HepG2 (cell line): ENCODE measurements at regions not wholly inside any gene's neighbourhood (a gene's known extent, or its start where the extent isn't known, plus 50 kb on each side); places are given as distances from the start of the nearest gene placed in this dataset.

Experiments
- ATAC-seq: fragments of 200-7000 bp; cut with Tn5 transposase; 3 replicates; pipeline ENCODE4 v1.9.1; 2020; ENCODE audit warnings: mild to moderate bottlenecking, moderate library complexity
- BruUV-seq: library from RNA; stranded (reverse); fragments of 400-500 nt; replicated peaks from 2 replicates; lab custom pipeline; 2021; lab: Mats Ljungman, UMichigan
- CTCF ChIA-PET: fragments of 300-600 bp; formaldehyde crosslinking; extraction: SDS; loops from one replicate; lab custom pipeline; 2021; ENCODE audit warnings: low total read pairs, inconsistent platforms, low intra/inter-chr PET ratio; lab: Yijun Ruan, JAX
- POLR2A ChIA-PET: fragments of 350-600 bp; sonication (Branson Sonifier 250); formaldehyde crosslinking; loops from one replicate; lab custom pipeline; 2020; ENCODE audit warnings: antibody characterized with exemption, inconsistent platforms; lab: Yijun Ruan, JAX
- DNase-seq: peaks from one replicate; pipeline ENCODE4 v3.0.0-alpha.2; 2015; ENCODE audit warnings: low spot score
- FAIRE-seq: peaks from 3 replicates; lab custom pipeline; 2011; peaks lifted over from hg19 to GRCh38; lab: Jason Lieb, UNC
- H2AFZ ChIP-seq: one replicate; pipeline ENCODE4 v1.6.1; 2011; ENCODE audit warnings: low read length, inconsistent platforms
- H3K27ac ChIP-seq: fragments of 300-600 bp; 3 replicates; pipeline ENCODE4 v1.8.0; 2011; ENCODE audit warnings: mixed run types, mild to moderate bottlenecking, mixed read lengths, low read length, inconsistent platforms; ENCODE audit not compliant: insufficient read depth; ENCODE audit errors: extremely low read length
- H3K27me3 ChIP-seq, 2 experiments: fragments of 200-600 bp in 1 of 2; 2 replicates in 1 of 2; 3 replicates in 1 of 2; pipeline versions ENCODE4 v1.6.0 to v1.8.0; 2011; ENCODE audit warnings: low read length in 2 of 2, mild to moderate bottlenecking in 2 of 2, moderate library complexity in 2 of 2, inconsistent platforms in 1 of 2; ENCODE audit not compliant: insufficient read depth in 2 of 2, control insufficient read depth in 1 of 2
- H3K36me3 ChIP-seq, 2 experiments: fragments of 200-600 bp in 1 of 2; replicated peaks in 1 of 2; 2 replicates in 1 of 2; 3 replicates in 1 of 2; pipeline versions ENCODE4 v1.5.1 to v1.8.0; 2011; ENCODE audit warnings: low read length in 2 of 2, inconsistent platforms in 1 of 2; ENCODE audit not compliant: insufficient read depth in 2 of 2, control insufficient read depth in 1 of 2
- H3K4me1 ChIP-seq: 2 replicates; pipeline ENCODE4 v1.5.1; 2012; ENCODE audit warnings: low read length, inconsistent platforms; ENCODE audit not compliant: insufficient read depth
- H3K4me2 ChIP-seq: 2 replicates; pipeline ENCODE4 v1.6.0; 2011; ENCODE audit warnings: low read depth, low read length, inconsistent platforms
- H3K4me3 ChIP-seq, 3 experiments: fragments of 200-600 bp in 1 of 3; sonication (generic), shearing (Covaris generic) in 1 of 3; replicated peaks in 1 of 3; 2 replicates each; pipeline ENCODE4 v1.5.1; 2011 to 2016; ENCODE audit warnings: low read length in 3 of 3, inconsistent platforms in 2 of 3, low read depth in 2 of 3, mild to moderate bottlenecking in 2 of 3, control low read depth in 1 of 3, mixed read lengths in 1 of 3; ENCODE audit not compliant: insufficient read depth in 1 of 3
- H3K79me2 ChIP-seq: one replicate; pipeline ENCODE4 v1.6.1; 2011; ENCODE audit warnings: low read length, inconsistent platforms; ENCODE audit not compliant: insufficient read depth
- H3K9ac ChIP-seq: 2 replicates; pipeline ENCODE4 v1.6.0; 2011; ENCODE audit warnings: mild to moderate bottlenecking, low read depth, low read length, inconsistent platforms; ENCODE audit not compliant: insufficient read depth
- H3K9me3 ChIP-seq: 2 replicates; pipeline ENCODE4 v1.5.1; 2012; ENCODE audit warnings: mild to moderate bottlenecking, low read length
- H4K20me1 ChIP-seq: 2 replicates; pipeline ENCODE4 v1.6.0; 2011; ENCODE audit warnings: inconsistent platforms, mild to moderate bottlenecking, low read length, moderate library complexity; ENCODE audit not compliant: insufficient read depth
- ARNT ChIP-seq: fragments of 450-650 bp; IDR thresholded peaks from 2 replicates; pipeline ENCODE4 v1.6.1; 2017
- ETS1 ChIP-seq: sonication (generic); formaldehyde crosslinking; IDR thresholded peaks from 2 replicates; pipeline ENCODE4 v1.4.0; 2020; ENCODE audit warnings: missing genetic modification reagents
- HNRNPK ChIP-seq: fragments of 200-400 bp; formaldehyde crosslinking; IDR thresholded peaks from 2 replicates; pipeline ENCODE4 v1.6.1; 2018; ENCODE audit warnings: low read length, low read depth, moderate library complexity, mild to moderate bottlenecking; ENCODE audit not compliant: poor library complexity, severe bottlenecking
- MIER3 ChIP-seq: IDR thresholded peaks from 2 replicates; pipeline ENCODE4 v1.6.1; 2016; ENCODE audit warnings: missing compliant biosample characterization, borderline replicate concordance
- NFIC ChIP-seq: IDR thresholded peaks from 2 replicates; pipeline ENCODE4 v1.6.1; 2012; ENCODE audit warnings: mild to moderate bottlenecking, low read length, inconsistent platforms
- NPAS2 ChIP-seq: sonication (generic); formaldehyde crosslinking; IDR thresholded peaks from 2 replicates; pipeline ENCODE4 v1.8.0; 2022; ENCODE audit warnings: mild to moderate bottlenecking, missing genetic modification reagents, borderline replicate concordance
- SPEN ChIP-seq: sonication (generic); formaldehyde crosslinking; IDR thresholded peaks from 2 replicates; pipeline ENCODE4 v1.5.1; 2020; ENCODE audit warnings: low read depth, mild to moderate bottlenecking, missing genetic modification reagents
- SUZ12 ChIP-seq: fragments of 150-350 bp; IDR thresholded peaks from 2 replicates; pipeline ENCODE4 v1.6.1; 2014; ENCODE audit warnings: low read depth, low read length
- TFDP2 ChIP-seq: sonication (generic); formaldehyde crosslinking; IDR thresholded peaks from 2 replicates; pipeline ENCODE4 v1.4.0; 2020; ENCODE audit warnings: missing genetic modification reagents
- UBTF ChIP-seq: sonication (generic); formaldehyde crosslinking; IDR thresholded peaks from 2 replicates; pipeline ENCODE4 v1.4.0; 2020; ENCODE audit warnings: mild to moderate bottlenecking, missing genetic modification reagents
- ZNF24 ChIP-seq: fragments of 450-650 bp; IDR thresholded peaks from 2 replicates; pipeline ENCODE4 v1.6.1; 2017; ENCODE audit warnings: antibody characterized with exemption, mild to moderate bottlenecking
- ZNF678 ChIP-seq: sonication (generic); formaldehyde crosslinking; IDR thresholded peaks from 2 replicates; pipeline ENCODE4 v1.4.0; 2020; ENCODE audit warnings: mild to moderate bottlenecking, missing genetic modification reagents
- ZNF879 ChIP-seq: sonication (generic); formaldehyde crosslinking; IDR thresholded peaks from 2 replicates; pipeline ENCODE4 v1.8.1; 2023; ENCODE audit warnings: missing genetic modification reagents
- ZSCAN9 ChIP-seq: IDR thresholded peaks from 2 replicates; pipeline ENCODE4 v1.6.1; 2016; ENCODE audit warnings: borderline replicate concordance
- WGBS: methylation state at CpG from one replicate; pipeline ENCODE4 v1.1.6; 2017; ENCODE audit warnings: low lambda C conversion rate; 5-methylcytosine and 5-hydroxymethylcytosine counted together
- in situ Hi-C: cut with HindIII; loops from 2 replicates; pipeline ENCODE4 v1.10.0; 2017; ENCODE audit warnings: low pct_unique_long_range_greater_than_20kb; ENCODE audit not compliant: extremely low pct_ligation_motif_present
- intact Hi-C: fragments of 100-400 bp; cut with micrococcal nuclease; formaldehyde crosslinking; loops from one replicate; pipeline ENCODE4 v1.10.0; 2022; ENCODE audit not compliant: unreplicated experiment

GRCh38 chr10:60498985-60499384 lies 109.3 kb upstream of the ANK3 start:
- WGBS = under 1% methylated on average over 3 of the region's 3 CpGs
- POLR2A ChIA-PET = no interaction called here
- CTCF ChIA-PET = no interaction called here
- ATAC-seq (no peak), DNase-seq (no peak), FAIRE-seq (no peak)
- no peak overlapping the region for H3K27ac ChIP-seq
- no peak overlapping the region for H2AFZ ChIP-seq
- no peak overlapping the region for H3K4me3 ChIP-seq
- H3K79me2 ChIP-seq = no peaks in the 10 kb centered on the region
- no peaks in the 10 kb centered on the region for H3K36me3 ChIP-seq
- in situ Hi-C loops (no loop called here), intact Hi-C loops (no loop called here)
- H3K9me3 ChIP-seq = no peaks in the 10 kb centered on the region
- no peak for TF ChIP-seq HNRNPK
- no peak for TF ChIP-seq ZSCAN9 (CRISPR knock-in tag)
- TF ChIP-seq MIER3 (CRISPR knock-in tag) = no peak
- TF ChIP-seq ZNF678 (CRISPR knock-in tag) = no peak
- no peak for TF ChIP-seq ARNT
- TF ChIP-seq TFDP2 (CRISPR knock-in tag) = no peak
- TF ChIP-seq SPEN (CRISPR knock-in tag) = no peak
- TF ChIP-seq ZNF879 (CRISPR knock-in tag) = no peak
- TF ChIP-seq UBTF (CRISPR knock-in tag) = no peak
- no peak for TF ChIP-seq SUZ12
- TF ChIP-seq NFIC = no peak
- TF ChIP-seq ZNF24 = no peak
- TF ChIP-seq ETS1 = no peak
- no peak for TF ChIP-seq NPAS2 (CRISPR knock-in tag)
- H4K20me1 ChIP-seq = no peaks in the 10 kb centered on the region
- no peak overlapping the region for H3K9ac ChIP-seq
- H3K4me2 ChIP-seq = no peak overlapping the region
- no peaks in the 10 kb centered on the region for H3K4me1 ChIP-seq
- no peaks in the 10 kb centered on the region for H3K27me3 ChIP-seq
- BruUV-seq = no TSS peak
